Activated CD4-positive, alpha-beta T cell treated with anti-CD3 and anti-CD28 coated beads, Interleukin-2, amount 50 U/mL, for 48 hours (primary cell): ENCODE measurements at regions not wholly inside any gene's neighbourhood (a gene's known extent, or its start where the extent isn't known, plus 50 kb on each side); places are given as distances from the start of the nearest gene placed in this dataset.

Experiments
- DNase-seq, 2 experiments: peaks; one replicate each; pipeline ENCODE4 v3.0.0-alpha.2; 2020

- DNase-seq: no peak
These were observed 851.4 kb downstream of the BCL11A start for GRCh38 chr2:59702026-59702425.

- DNase-seq: no peak
These were observed 852.0 kb downstream of the BCL11A start for GRCh38 chr2:59701271-59701994.

GRCh38 chr2:59694176-59694575, 859.3 kb downstream of the BCL11A start:
- DNase-seq: no peak

GRCh38 chr2:59693231-59693959, 860.1 kb downstream of the BCL11A start:
- no peak for DNase-seq

GRCh38 chr2:59691518-59692190, 861.8 kb downstream of the BCL11A start:
- no peak for DNase-seq

GRCh38 chr2:59690849-59691248, 862.6 kb downstream of the BCL11A start:
- no peak for DNase-seq

- DNase-seq: no peak
These were observed 868.7 kb downstream of the BCL11A start for GRCh38 chr2:59684771-59685166.

- no peak for DNase-seq
These were observed 869.2 kb downstream of the BCL11A start for GRCh38 chr2:59684116-59684770.

- DNase-seq: no peak
These were observed 872.6 kb downstream of the BCL11A start for GRCh38 chr2:59680863-59681262.

GRCh38 chr2:59677158-59677557, 876.3 kb downstream of the BCL11A start:
- DNase-seq: no peak

- no peak for DNase-seq
These were observed 879.4 kb downstream of the BCL11A start for GRCh38 chr2:59674100-59674499.

- DNase-seq: no peak
These were observed 888.4 kb downstream of the BCL11A start for GRCh38 chr2:59665021-59665420.

GRCh38 chr2:59662127-59662861, 891.2 kb downstream of the BCL11A start:
- DNase-seq: no peak

GRCh38 chr2:59660262-59660661, 893.2 kb downstream of the BCL11A start:
- DNase-seq: no peak

GRCh38 chr2:59658906-59659635, 894.4 kb downstream of the BCL11A start:
- no peak for DNase-seq

GRCh38 chr2:59655809-59656208, 897.6 kb downstream of the BCL11A start:
- no peak for DNase-seq

GRCh38 chr2:59654710-59655109, 898.7 kb downstream of the BCL11A start:
- DNase-seq: no peak

- no peak for DNase-seq
These were observed 900.3 kb downstream of the BCL11A start for GRCh38 chr2:59653164-59653563.

GRCh38 chr2:59630789-59631188, 922.7 kb downstream of the BCL11A start:
- no peak for DNase-seq

- no peak for DNase-seq
These were observed 925.9 kb downstream of the BCL11A start for GRCh38 chr2:59627599-59627998.

GRCh38 chr2:59622599-59623308, 930.7 kb downstream of the BCL11A start:
- DNase-seq: no peak
